H1 (cell line): ENCODE measurements at regions not wholly inside any gene's neighbourhood (a gene's known extent, or its start where the extent isn't known, plus 50 kb on each side); places are given as distances from the start of the nearest gene placed in this dataset.
A peak's percentile ranks its signal among the peaks of the same experiment; 100 is the strongest.

ENCODE experiments used
- CTCF ChIA-PET: fragments of 300-600 bp; sonication (Branson Sonifier 250); formaldehyde crosslinking; loops from one replicate; lab custom pipeline; 2021; ENCODE audit not compliant: partially characterized antibody; lab: Charles Lee
- POLR2A ChIA-PET: fragments of 300-600 bp; sonication (Branson Sonifier 250); formaldehyde crosslinking; loops from one replicate; lab custom pipeline; 2021; ENCODE audit warnings: inconsistent platforms; ENCODE audit not compliant: partially characterized antibody; lab: Charles Lee
- DNase-seq, 2 experiments: peaks; one replicate each; pipeline versions ENCODE4 v3.0.0 to v3.0.0-alpha.2; 2010 to 2022; ENCODE audit warnings: low spot score in 2 of 2, low read depth in 1 of 2, mixed read lengths in 1 of 2
- FAIRE-seq: peaks from 2 replicates; lab custom pipeline; 2011; peaks lifted over from hg19 to GRCh38; lab: Jason Lieb, UNC
- H2AFZ ChIP-seq: 2 replicates; pipeline ENCODE4 v1.8.1; 2012; ENCODE audit warnings: low read length, inconsistent platforms
- H2AK5ac ChIP-seq: 2 replicates; pipeline ENCODE4 v1.6.1; 2013; ENCODE audit warnings: low read depth, low read length
- H2BK120ac ChIP-seq: replicated peaks from 2 replicates; pipeline ENCODE3; 2013; ENCODE audit warnings: low read depth, low read length, inconsistent platforms
- H2BK12ac ChIP-seq: 2 replicates; pipeline ENCODE4 v1.6.1; 2013; ENCODE audit warnings: low read depth, low read length
- H2BK15ac ChIP-seq: 2 replicates; pipeline ENCODE4 v1.6.1; 2013; ENCODE audit warnings: low read length
- H2BK20ac ChIP-seq: 2 replicates; pipeline ENCODE4 v1.6.1; 2013; ENCODE audit warnings: low read length
- H2BK5ac ChIP-seq: 2 replicates; pipeline ENCODE4 v1.6.1; 2013; ENCODE audit warnings: low read depth, low read length
- H3K14ac ChIP-seq: 2 replicates; pipeline ENCODE4 v1.6.1; 2013; ENCODE audit warnings: inconsistent platforms; ENCODE audit not compliant: insufficient read length
- H3K18ac ChIP-seq: 2 replicates; pipeline ENCODE4 v1.6.1; 2013; ENCODE audit warnings: low read length; ENCODE audit errors: extremely low read depth
- H3K23ac ChIP-seq: 2 replicates; pipeline ENCODE4 v1.6.1; 2013; ENCODE audit warnings: inconsistent platforms; ENCODE audit not compliant: insufficient read length
- H3K23me2 ChIP-seq: 2 replicates; pipeline ENCODE4 v1.6.1; 2013; ENCODE audit warnings: low read depth, low read length
- H3K27ac ChIP-seq: 2 replicates; pipeline ENCODE4 v1.6.1; 2011; ENCODE audit warnings: low read depth, low read length, inconsistent platforms
- H3K27me3 ChIP-seq, 4 experiments: replicated peaks in 1 of 4; 1 replicate in 1 of 4; 2 replicates in 3 of 4; pipeline versions ENCODE4 v1.6.1 to v1.8.1; 2011 to 2013; ENCODE audit warnings: low read length in 3 of 4, mild to moderate bottlenecking in 3 of 4, inconsistent platforms in 2 of 4, mixed read lengths in 2 of 4, moderate library complexity in 1 of 4; ENCODE audit not compliant: control insufficient read depth in 3 of 4, insufficient read depth in 3 of 4; ENCODE audit errors: extremely low read depth in 1 of 4
- H3K36me3 ChIP-seq, 4 experiments: 2 replicates each; pipeline versions ENCODE4 v1.6.1 to v1.8.1; 2011 to 2013; ENCODE audit warnings: mild to moderate bottlenecking in 4 of 4, low read length in 3 of 4, moderate library complexity in 2 of 4, control low read depth in 1 of 4, inconsistent platforms in 1 of 4; ENCODE audit not compliant: insufficient read depth in 4 of 4, control insufficient read depth in 2 of 4
- H3K4ac ChIP-seq: replicated peaks from 2 replicates; pipeline ENCODE3; 2013; ENCODE audit warnings: low read length, low read depth, mixed read lengths, inconsistent platforms; ENCODE audit not compliant: insufficient read length
- H3K4me1 ChIP-seq, 4 experiments: replicated peaks in 1 of 4; 1 replicate in 1 of 4; 2 replicates in 3 of 4; pipeline versions ENCODE4 v1.6.1 to v1.8.1; 2011 to 2013; ENCODE audit warnings: low read length in 3 of 4, inconsistent platforms in 2 of 4, mixed read lengths in 1 of 4; ENCODE audit not compliant: insufficient read depth in 4 of 4, control insufficient read depth in 3 of 4
- H3K4me2 ChIP-seq, 2 experiments: 2 replicates each; pipeline versions ENCODE4 v1.6.1 to v1.8.1; 2011 to 2013; ENCODE audit warnings: low read depth in 2 of 2, low read length in 2 of 2, control low read depth in 1 of 2, inconsistent platforms in 1 of 2, mild to moderate bottlenecking in 1 of 2; ENCODE audit not compliant: insufficient read depth in 1 of 2
- H3K4me3 ChIP-seq, 4 experiments: fragments of 200-600, 300-600 bp in 1 of 4; sonication (generic), shearing (Covaris generic), sonication (Bioruptor Twin) in 1 of 4; 2 replicates each; pipeline versions ENCODE4 v1.5.1 to v1.8.1; 2011 to 2016; ENCODE audit warnings: low read length in 4 of 4, low read depth in 3 of 4, control low read depth in 2 of 4, inconsistent platforms in 2 of 4, mild to moderate bottlenecking in 2 of 4, mixed read lengths in 1 of 4, moderate library complexity in 1 of 4; ENCODE audit not compliant: insufficient read depth in 2 of 4; ENCODE audit errors: extremely low read depth in 1 of 4
- H3K56ac ChIP-seq: replicated peaks from 2 replicates; pipeline ENCODE3; 2013; ENCODE audit warnings: low read depth, mild to moderate bottlenecking, mixed read lengths, low read length, inconsistent platforms; ENCODE audit not compliant: insufficient read length
- H3K79me1 ChIP-seq: 2 replicates; pipeline ENCODE4 v1.6.1; 2013; ENCODE audit warnings: low read depth, low read length, control low read depth
- H3K79me2 ChIP-seq, 2 experiments: 2 replicates each; pipeline versions ENCODE4 v1.6.1 to v1.8.1; 2012 to 2013; ENCODE audit warnings: low read length in 2 of 2, mild to moderate bottlenecking in 2 of 2, inconsistent platforms in 1 of 2; ENCODE audit not compliant: insufficient read depth in 2 of 2, control insufficient read depth in 1 of 2
- H3K9ac ChIP-seq, 4 experiments: replicated peaks in 1 of 4; 1 replicate in 1 of 4; 2 replicates in 3 of 4; pipeline versions ENCODE4 v1.6.1 to v1.8.1; 2011 to 2013; ENCODE audit warnings: low read depth in 3 of 4, low read length in 3 of 4, control low read depth in 2 of 4, mild to moderate bottlenecking in 2 of 4, moderate library complexity in 2 of 4, inconsistent platforms in 1 of 4; ENCODE audit errors: extremely low read depth in 1 of 4
- H3K9me3 ChIP-seq, 2 experiments: 2 replicates each; pipeline versions ENCODE4 v1.6.1 to v1.8.1; 2012 to 2013; ENCODE audit warnings: mild to moderate bottlenecking in 2 of 2, moderate library complexity in 2 of 2, control low read depth in 1 of 2, inconsistent platforms in 1 of 2, low read depth in 1 of 2, low read length in 1 of 2, mixed read lengths in 1 of 2; ENCODE audit not compliant: insufficient read depth in 2 of 2
- H4K20me1 ChIP-seq, 2 experiments: replicated peaks in 1 of 2; 2 replicates each; pipeline versions ENCODE3 to v1.8.1; 2011 to 2013; ENCODE audit warnings: inconsistent platforms in 2 of 2, low read length in 2 of 2, mild to moderate bottlenecking in 1 of 2; ENCODE audit not compliant: insufficient read depth in 2 of 2, control insufficient read depth in 1 of 2
- H4K5ac ChIP-seq: 2 replicates; pipeline ENCODE4 v1.6.1; 2013; ENCODE audit warnings: low read length, low read depth, mixed read lengths, inconsistent platforms; ENCODE audit not compliant: insufficient read length
- H4K8ac ChIP-seq: 2 replicates; pipeline ENCODE4 v1.8.0; 2013; ENCODE audit warnings: mild to moderate bottlenecking, moderate library complexity, low read length, inconsistent platforms; ENCODE audit not compliant: insufficient read depth; ENCODE audit errors: extremely low read depth
- H4K91ac ChIP-seq: replicated peaks from 2 replicates; pipeline ENCODE3; 2013; ENCODE audit warnings: low read length, mixed read lengths, inconsistent platforms; ENCODE audit not compliant: insufficient read length
- ASH2L ChIP-seq: fragments of 200-600, 300-600 bp; sonication (generic); IDR thresholded peaks from one replicate; pipeline ENCODE4 v1.7.1; 2017; ENCODE audit warnings: low read length
- BACH1 ChIP-seq: IDR thresholded peaks from 2 replicates; pipeline ENCODE4 v1.6.1; 2012; ENCODE audit warnings: low read length, improper control_type of control experiment
- BRCA1 ChIP-seq: IDR thresholded peaks from 2 replicates; pipeline ENCODE4 v1.6.1; 2012; ENCODE audit warnings: low read depth, low read length, improper control_type of control experiment
- EGR1 ChIP-seq: IDR thresholded peaks from 2 replicates; pipeline ENCODE4 v1.6.1; 2011; ENCODE audit warnings: low read depth, low read length, borderline replicate concordance
- GABPA ChIP-seq: IDR thresholded peaks from 2 replicates; pipeline ENCODE4 v1.6.1; 2011; ENCODE audit warnings: mild to moderate bottlenecking, low read length, moderate library complexity, borderline replicate concordance; ENCODE audit not compliant: insufficient read depth
- GTF2F1 ChIP-seq: IDR thresholded peaks from 2 replicates; pipeline ENCODE4 v1.6.1; 2012; ENCODE audit warnings: low read depth, low read length, improper control_type of control experiment, borderline replicate concordance
- JUND ChIP-seq: IDR thresholded peaks from 2 replicates; pipeline ENCODE4 v1.6.1; 2011; ENCODE audit warnings: mild to moderate bottlenecking, improper control_type of control experiment, low read length
- KDM4A ChIP-seq: IDR thresholded peaks from one replicate; pipeline ENCODE4 v1.7.1; 2012; ENCODE audit warnings: low read depth, mild to moderate bottlenecking, moderate library complexity, low read length, inconsistent platforms; ENCODE audit not compliant: severe bottlenecking
- MAFK ChIP-seq: IDR thresholded peaks from 2 replicates; pipeline ENCODE4 v1.6.1; 2012; ENCODE audit warnings: low read depth, mild to moderate bottlenecking, improper control_type of control experiment, low read length
- SAP30 ChIP-seq: fragments of 300-600 bp; sonication (generic); IDR thresholded peaks from 2 replicates; pipeline ENCODE4 v1.7.1; 2012; ENCODE audit warnings: low read length, moderate library complexity, mild to moderate bottlenecking, inconsistent platforms; ENCODE audit not compliant: insufficient read depth, insufficient replicate concordance
- SP2 ChIP-seq: IDR thresholded peaks from 2 replicates; pipeline ENCODE4 v1.6.1; 2012; ENCODE audit warnings: mild to moderate bottlenecking, low read length, inconsistent platforms
- SRF ChIP-seq: IDR thresholded peaks from 2 replicates; pipeline ENCODE4 v1.6.1; 2011; ENCODE audit warnings: mild to moderate bottlenecking, low read depth, low read length, moderate library complexity
- TAF1 ChIP-seq: IDR thresholded peaks from 2 replicates; pipeline ENCODE4 v1.6.1; 2011; ENCODE audit warnings: mild to moderate bottlenecking, low read depth, low read length
- TAF7 ChIP-seq: optimal IDR thresholded peaks from 2 replicates; pipeline ENCODE3; 2011; ENCODE audit warnings: low read depth, mild to moderate bottlenecking, inconsistent platforms, low read length, moderate library complexity, borderline replicate concordance
- TBP ChIP-seq: IDR thresholded peaks from 2 replicates; pipeline ENCODE4 v1.6.1; 2011; ENCODE audit warnings: low read depth, low read length, improper control_type of control experiment
- TEAD4 ChIP-seq: IDR thresholded peaks from 2 replicates; pipeline ENCODE4 v1.6.1; 2012; ENCODE audit warnings: low read depth, low read length, inconsistent platforms, mixed read lengths
- WGBS, 2 experiments: shearing (Covaris generic) in 1 of 2; methylation state at CpG; one replicate each; pipeline versions ENCODE4 v1.1.6 to v1.1.7; 2013 to 2015; ENCODE audit warnings: low lambda C conversion rate in 2 of 2, mixed read lengths in 2 of 2, inconsistent platforms in 1 of 2, low coverage in 1 of 2, missing lambda C conversion rate in 1 of 2; ENCODE audit not compliant: insufficient replicate concordance in 2 of 2, insufficient coverage in 1 of 2, insufficient read length in 1 of 2; ENCODE audit errors: extremely low coverage in 1 of 2, missing lambda C conversion rate in 1 of 2; 5-methylcytosine and 5-hydroxymethylcytosine counted together

GRCh38 chr13:52961987-52962386 is 66.6 kb upstream of the OLFM4 start:
- Histone ChIP-seq H3K27me3 (peaks cover 0 to 7% (median 0%) of the 10 kb centered on the region in 4 experiments; a peak in 3 of 7 replicates), H3K14ac (no peak overlapping the region), H2BK15ac (no peak overlapping the region), H4K5ac (no peak overlapping the region), H3K4ac (no peak overlapping the region), H4K8ac (no peak overlapping the region), H2AK5ac (no peak overlapping the region; the same call in 1 of the 2 replicates), H3K18ac (peak overlapping the region; percentile 83), H3K4me3 (no peak overlapping the region), H3K4me1 (peaks cover 0 to 15% (median 13%) of the 10 kb centered on the region in 4 experiments; a peak in 4 of 7 replicates), H2BK120ac (no peak overlapping the region), H2BK20ac (no peak overlapping the region), H3K9me3 (no peaks in the 10 kb centered on the region), H3K9ac (no peak overlapping the region), H2AFZ (no peak overlapping the region), H3K27ac (no peak overlapping the region), H3K79me2 (no peaks in the 10 kb centered on the region), H2BK5ac (no peak overlapping the region), H3K4me2 (peak overlapping the region in 1 of 2 experiments; percentile 59; a peak in 1 of 4 replicates), H4K20me1 (no peaks in the 10 kb centered on the region), H3K23me2 (no peaks in the 10 kb centered on the region), H3K36me3 (no peaks in the 10 kb centered on the region), H2BK12ac (no peak overlapping the region; the same call in 1 of the 2 replicates), H4K91ac (no peak overlapping the region), H3K23ac (no peak overlapping the region), H3K56ac (no peak overlapping the region), H3K79me1 (no peaks in the 10 kb centered on the region)
- DNase-seq, result no peak
- 83% methylated on average over 4 of the region's 4 CpGs; no CpG with 5 or more reads in 1 of the 2 experiments for WGBS, 2 experiments
- no peak for FAIRE-seq
- ChIA-PET POLR2A (no interaction called here), CTCF (interaction anchor here (1.0 to 1.8 kb wide), 11 partner anchors 8 to 245 kb away, joined by 3 to 7 read pairs (median 4); partner anchors contain the start of gene PCDH8)
- TF ChIP-seq GTF2F1 (no peak), JUND (no peak), SAP30 (no peak), TEAD4 (no peak), ASH2L (no peak), SP2 (no peak), EGR1 (no peak), BRCA1 (no peak), SRF (no peak), TBP (no peak), MAFK (no peak), TAF7 (no peak), BACH1 (no peak), KDM4A (no peak), GABPA (no peak), TAF1 (no peak)
